ENCODE measurements at regions not wholly inside any gene's neighbourhood (a gene's known extent, or its start where the extent isn't known, plus 50 kb on each side); places are given as distances from the start of the nearest gene placed in this dataset.
A peak's percentile ranks its signal among the peaks of the same experiment; 100 is the strongest.

DNA sequence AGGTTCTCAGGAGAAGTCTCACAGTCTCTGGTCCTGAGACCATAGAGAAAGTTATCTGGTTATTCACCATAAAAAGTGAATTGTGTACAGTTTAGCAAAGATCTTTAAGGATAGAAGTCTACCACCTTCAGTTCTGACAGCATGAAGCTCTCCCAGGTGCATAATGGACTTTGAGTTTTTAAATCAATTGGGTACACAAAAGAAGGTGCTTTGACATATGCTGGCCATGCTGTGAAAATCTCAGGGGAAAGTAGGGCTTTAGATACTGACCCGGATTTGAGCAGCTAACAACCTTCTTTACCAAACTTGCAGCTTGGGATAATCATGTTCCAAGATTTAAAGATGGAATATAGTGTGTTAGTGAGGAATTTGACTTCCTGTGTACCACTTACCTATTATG is 264.2 kb downstream of the ZSWIM6 start:
- DNase-seq, result no peak

DNA sequence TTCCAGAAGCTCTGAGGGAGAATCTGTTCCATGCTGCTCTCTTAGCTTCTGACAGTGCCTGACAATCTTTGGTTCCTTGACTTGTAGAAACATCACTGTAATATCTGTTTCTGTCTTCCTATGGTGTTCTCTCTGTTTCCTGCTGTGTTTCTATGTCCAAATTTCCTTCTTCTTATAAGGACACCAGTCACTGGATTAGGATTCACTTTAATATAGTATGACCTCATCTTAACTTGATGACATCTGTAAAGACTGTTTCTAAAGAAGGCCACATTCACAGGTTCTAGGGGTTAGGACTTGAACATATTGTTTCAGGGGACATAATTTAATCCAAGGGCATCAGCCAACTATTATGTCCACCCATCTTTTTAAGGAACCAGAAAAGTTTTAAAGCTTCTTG is 265.6 kb downstream of the ZSWIM6 start:
- DNase-seq, result no peak

GRCh38 chr5:61598126-61598525 is 266.1 kb downstream of the ZSWIM6 start:
- no peak for DNase-seq

DNA sequence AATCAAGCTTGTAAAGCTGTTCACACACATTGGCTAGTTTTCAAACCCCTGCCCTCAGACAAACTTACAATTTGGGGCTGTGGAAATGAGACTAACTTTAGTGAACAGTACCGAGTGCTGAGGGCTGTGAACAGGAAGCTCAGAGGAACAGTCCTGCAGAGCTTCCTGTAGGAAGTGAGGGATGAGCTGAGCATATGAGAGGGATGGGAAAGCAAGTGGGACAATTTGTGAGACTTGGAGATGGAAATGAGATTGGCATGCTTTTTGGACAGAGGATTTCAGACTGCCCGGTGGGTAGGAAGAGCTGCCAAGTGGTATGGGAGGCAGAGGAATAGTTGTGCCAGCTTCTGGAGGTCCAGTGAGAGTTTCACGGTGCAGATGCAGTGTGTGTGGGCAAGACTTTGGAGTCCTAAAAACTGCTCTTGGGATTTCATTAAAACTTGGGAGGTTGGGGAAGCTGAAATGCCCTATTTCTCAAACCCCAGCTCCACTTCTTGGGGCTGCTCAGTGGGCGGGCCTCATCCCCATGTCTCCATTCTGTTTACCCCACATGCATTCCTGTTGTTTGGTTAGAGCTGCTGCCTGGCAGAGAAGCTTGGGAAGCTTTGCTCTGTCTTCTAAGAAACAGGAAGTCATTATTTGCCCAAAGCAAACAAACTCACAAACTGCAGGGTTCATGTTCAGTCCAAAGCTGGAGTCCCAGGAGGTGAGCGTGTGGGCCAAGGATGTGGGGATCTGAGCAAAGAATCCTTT is 267.5 kb downstream of the ZSWIM6 start:
- no peak for DNase-seq

DNA sequence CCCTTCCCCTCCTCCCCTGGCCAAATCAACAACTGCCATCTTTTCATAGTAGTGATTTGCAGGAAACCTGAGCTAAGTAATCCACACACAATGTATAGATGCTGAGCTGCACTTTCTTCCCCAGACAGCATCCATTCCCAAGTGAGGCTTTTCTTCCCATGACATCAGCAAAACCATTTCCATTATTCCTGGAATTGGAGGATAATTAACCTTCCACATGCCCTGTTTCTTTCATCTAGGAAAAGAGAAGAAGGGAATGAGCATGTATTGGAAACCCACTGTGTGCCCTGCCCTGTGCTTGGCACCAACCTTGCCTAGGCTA is 268.0 kb downstream of the ZSWIM6 start:
- no peak for DNase-seq

- DNase-seq, result peak; percentile 28
These were observed 269.0 kb downstream of the ZSWIM6 start for GRCh38 chr5:61600945-61601511.

DNA sequence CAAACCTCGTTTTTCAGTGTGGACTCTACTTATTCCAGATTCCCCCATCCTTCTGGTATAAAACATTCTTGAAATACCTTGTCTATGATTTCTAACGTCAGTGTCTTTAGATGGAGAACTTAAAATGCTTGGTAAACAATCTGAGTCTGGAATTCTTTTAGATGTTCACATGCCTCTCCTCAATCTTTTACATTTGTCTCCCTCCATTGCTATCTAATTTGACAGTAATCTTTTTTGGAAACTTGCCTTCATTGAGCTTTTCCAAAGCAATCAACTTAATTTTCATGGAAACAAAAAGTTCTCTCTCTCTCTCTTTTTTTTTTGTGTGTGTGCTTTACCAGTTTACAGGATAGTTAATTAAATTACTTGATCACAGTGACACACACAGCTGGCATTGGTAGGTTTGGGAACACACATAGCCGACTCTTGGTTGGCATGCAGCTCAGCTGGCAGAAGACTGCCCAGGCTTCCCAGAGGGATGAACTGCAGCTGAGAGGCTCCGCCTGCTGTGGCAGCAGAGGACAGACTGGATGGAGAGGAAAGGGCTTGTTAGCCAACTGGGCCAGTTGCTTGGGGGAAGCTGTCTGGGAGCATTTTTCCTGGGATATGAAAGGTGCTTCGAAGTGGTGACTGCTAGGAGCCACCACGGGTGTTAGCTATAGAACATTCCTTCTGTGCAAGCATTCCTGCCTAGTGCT is 271.3 kb downstream of the ZSWIM6 start:
- DNase-seq, result no peak

DNA sequence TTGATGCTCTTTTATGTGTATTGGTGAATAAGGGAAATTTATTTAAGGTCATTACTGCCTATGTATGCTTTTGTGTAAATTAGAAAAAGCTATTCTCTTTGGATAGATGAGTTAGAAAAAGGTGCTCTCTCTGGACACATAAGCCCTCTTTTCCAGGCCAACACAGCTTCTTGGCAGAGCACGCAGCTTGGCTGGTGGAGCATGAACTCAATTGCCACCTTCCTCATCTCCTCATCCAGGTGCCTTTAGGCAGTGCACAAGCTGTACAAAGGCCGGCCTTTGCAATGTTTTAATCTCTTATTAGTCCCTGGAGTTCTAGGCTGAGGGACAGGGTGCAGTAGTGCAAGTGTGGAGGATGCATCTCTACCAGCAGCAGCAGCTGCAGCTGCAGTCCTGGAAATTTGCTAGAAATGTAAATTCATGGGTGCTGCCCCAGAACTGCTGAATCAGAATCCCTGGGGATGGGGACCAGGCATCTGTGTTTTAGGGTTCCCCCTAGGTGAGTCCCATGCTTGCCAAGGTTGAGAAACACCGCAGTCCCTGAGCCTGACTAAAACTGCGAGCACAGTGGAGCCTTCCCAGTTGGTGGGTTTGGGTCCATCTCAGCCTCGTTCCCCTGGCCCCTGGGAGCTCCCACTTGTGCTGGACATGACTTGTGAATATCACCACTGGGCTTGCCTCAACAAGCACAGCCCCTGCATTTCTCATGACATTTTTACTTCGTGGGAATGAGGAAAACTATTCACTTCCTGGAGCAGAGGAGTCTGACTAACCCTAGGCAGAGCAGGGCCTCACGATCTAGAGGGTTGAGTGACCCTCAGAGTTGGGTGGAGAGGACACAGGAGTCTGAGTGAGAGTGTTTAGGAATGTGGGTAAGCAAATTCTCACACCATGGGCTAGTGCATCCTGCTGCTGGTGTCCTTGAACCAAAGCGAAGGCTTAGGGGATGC is 272.3 kb downstream of the ZSWIM6 start:
- no peak for DNase-seq

DNA sequence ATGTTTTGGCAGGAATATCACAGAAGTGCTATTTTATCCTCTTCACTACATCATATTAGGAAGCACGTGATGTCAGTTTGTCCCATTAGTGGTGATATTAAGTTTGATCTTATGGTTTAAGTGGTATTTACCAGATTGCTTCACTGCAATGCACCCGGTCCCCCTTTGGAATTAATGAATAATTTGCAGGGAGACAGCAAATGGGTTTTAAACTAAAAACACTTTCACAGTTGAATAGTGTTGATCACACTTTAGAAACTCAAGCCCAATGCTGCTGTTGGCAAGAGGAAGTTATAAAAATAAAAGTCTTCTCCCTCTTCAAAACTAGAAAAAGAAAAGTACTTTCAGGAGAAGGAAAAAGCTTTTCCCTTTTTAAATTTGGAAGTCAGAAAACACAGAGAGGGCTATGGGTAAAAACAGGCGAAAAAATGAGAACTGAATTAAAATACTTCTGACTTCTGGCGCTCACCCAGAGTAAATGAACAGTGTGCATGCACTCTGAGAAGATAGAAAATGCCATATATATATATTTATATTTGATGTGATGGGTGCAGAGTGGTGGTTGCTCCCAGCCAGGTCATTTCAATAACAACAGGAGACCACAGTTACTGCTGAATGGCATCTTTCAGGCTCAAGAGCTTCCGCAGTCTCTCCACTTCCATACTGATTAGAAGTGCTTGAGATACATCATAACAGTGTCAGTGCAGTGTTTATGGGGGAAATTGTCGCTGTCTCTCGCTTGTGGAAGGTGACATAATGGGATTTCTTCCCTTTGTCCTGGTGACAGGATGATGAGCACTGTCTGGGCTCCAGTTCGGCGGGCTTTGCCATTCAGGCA is 278.0 kb downstream of the ZSWIM6 start:
- no peak for DNase-seq

DNA sequence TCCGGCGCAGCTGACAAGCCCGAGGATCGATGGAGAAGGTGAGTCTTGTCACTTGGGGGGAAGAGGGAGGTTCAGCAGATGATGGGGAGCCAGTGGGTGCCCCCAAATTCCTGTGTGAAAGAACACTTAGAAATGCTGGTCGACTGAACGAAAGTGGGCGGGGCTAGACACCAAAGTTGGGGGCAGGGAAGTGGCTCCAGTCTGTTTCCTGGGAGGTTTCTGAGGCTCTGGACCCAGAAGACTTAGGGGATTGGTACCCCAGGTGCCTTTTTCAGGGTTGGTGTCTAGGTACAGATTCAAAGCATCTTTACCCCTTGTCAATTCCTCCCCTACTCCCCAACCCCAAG is 278.6 kb downstream of the ZSWIM6 start:
- DNase-seq, result no peak

DNA sequence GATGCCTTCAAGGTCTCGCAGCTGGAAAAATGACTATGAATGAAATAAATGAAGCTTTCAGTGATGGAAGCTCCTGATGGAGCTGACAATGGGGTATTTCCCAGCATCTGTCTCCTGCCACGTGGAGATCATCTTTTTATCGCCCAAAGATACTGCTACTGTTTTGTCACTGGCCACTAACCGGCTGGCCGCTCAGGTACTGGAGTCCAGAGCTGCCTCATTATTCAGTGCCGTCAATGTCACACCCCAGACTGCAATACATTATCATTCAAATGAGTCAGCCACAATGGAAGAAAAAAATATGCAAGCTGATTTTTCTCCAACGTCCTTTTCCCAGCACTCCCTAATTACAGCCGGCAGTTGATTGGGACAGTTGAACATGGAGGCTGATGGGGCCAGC is 280.4 kb downstream of the ZSWIM6 start:
- DNase-seq, result no peak

DNA sequence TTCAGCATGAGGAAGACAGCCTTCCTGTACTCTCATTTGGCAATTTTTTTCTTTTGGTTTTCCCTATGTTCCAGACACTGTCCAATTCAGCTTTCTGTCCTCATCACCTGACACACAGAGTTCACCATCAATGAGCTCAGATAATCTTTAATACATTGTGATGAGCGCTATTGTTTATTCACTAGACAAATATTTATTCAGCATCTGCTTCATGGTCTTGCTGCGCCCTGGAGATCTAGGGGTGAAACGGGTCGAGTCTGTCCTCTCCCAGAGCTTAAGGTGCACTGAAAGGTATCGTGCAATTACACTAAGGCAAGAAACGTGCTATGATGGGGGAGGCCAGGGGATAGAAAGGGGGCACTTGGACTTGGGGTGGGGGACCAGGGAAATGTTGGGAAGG is 281.6 kb downstream of the ZSWIM6 start:
- DNase-seq, result no peak

DNA sequence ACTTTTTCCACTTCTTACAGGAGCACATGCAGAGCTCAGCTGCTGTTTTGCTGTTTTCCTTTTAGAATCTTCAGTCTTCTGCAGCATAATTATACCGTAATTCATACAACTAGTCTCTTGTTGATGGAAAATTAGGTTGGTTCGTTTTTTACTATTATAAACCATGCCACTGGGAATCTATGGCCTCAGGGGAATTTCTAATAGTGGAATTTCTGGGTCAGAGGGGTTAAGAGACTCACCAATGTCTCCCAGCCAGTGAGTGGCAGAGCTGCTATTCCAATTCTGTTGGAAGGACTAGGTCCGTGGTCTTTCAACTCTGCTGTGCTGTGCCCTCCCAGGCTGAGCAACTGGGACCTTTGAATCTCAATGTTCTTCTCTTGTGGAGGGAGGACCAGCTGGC is 282.5 kb downstream of the ZSWIM6 start:
- no peak for DNase-seq

DNA sequence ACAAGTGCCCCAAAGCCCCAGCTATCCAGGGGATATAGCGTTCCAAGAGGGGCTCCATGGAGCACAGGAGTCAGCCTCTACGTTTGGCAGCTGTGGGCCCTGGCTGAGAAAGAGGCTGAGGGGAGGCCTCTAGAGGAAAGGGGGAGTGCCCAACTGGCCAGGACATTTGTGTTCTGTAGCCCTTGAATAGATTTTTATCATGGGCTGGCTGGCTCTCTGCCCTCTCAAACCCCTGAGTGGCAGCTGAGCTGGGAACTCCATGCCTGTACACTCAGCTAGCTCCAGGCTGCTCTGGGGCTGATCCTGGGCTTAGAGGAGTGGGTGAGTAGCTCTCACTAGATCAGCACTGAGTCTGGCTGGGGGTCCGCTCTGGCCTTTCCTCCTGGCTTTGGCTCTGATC is 285.0 kb downstream of the ZSWIM6 start:
- no peak for DNase-seq

- DNase-seq, result no peak
These were observed 286.0 kb downstream of the ZSWIM6 start for GRCh38 chr5:61617995-61618525.

- DNase-seq, result no peak
These were observed 286.5 kb downstream of the ZSWIM6 start for GRCh38 chr5:61618577-61618976.

- no peak for DNase-seq
These were observed 287.2 kb downstream of the ZSWIM6 start for GRCh38 chr5:61619289-61619688.

- no peak for DNase-seq
These were observed 287.9 kb downstream of the ZSWIM6 start for GRCh38 chr5:61619777-61620518.

- no peak for DNase-seq
These were observed 288.7 kb downstream of the ZSWIM6 start for GRCh38 chr5:61620699-61621182.

GRCh38 chr5:61621202-61621650 is 289.2 kb downstream of the ZSWIM6 start:
- no peak for DNase-seq

DNA sequence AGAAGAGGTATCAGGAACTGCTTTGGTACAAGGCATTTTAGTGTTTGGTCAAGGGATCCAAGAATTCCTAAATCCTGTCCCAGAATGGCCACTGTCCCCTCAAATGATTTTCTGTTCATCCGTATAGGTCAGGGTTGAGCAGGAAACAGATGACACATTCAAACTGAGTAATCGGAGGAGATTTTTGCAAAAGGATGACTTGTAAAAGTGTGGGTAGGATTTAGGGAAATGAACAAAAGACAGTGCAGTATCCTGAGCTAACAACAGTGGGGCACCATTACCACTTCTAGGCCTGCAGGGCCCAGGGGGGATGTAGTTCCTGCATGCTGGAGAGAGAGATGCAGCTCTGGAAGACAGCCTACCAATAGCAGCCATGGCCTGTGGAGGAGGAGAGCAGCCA is 290.1 kb downstream of the ZSWIM6 start:
- DNase-seq, result no peak

All from NCI-H226 (cell line).